ENCODE measurements at regions not wholly inside any gene's neighbourhood (a gene's known extent, or its start where the extent isn't known, plus 50 kb on each side); places are given as distances from the start of the nearest gene placed in this dataset.

DNA sequence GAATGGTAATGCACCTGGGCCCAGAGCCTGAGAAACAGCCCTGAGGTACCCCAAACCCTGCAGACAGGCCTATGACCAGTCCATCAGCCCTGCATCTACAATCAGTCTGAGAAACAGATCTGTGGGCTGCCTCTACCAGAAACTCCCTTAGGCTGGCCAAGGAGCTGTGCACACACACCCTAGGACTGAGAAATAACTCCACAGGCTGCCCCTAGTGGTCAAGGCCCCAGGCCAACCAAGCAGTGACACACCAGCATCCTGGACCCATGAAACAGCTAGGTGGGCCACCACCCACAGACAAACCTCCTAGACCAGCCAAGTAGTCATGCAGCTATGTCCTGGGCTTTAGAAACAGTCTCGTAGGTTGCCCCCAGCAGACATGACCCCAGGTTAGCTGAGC is 253.6 kb upstream of the VLDLR start:
- TF ChIP-seq, protein P1, sequence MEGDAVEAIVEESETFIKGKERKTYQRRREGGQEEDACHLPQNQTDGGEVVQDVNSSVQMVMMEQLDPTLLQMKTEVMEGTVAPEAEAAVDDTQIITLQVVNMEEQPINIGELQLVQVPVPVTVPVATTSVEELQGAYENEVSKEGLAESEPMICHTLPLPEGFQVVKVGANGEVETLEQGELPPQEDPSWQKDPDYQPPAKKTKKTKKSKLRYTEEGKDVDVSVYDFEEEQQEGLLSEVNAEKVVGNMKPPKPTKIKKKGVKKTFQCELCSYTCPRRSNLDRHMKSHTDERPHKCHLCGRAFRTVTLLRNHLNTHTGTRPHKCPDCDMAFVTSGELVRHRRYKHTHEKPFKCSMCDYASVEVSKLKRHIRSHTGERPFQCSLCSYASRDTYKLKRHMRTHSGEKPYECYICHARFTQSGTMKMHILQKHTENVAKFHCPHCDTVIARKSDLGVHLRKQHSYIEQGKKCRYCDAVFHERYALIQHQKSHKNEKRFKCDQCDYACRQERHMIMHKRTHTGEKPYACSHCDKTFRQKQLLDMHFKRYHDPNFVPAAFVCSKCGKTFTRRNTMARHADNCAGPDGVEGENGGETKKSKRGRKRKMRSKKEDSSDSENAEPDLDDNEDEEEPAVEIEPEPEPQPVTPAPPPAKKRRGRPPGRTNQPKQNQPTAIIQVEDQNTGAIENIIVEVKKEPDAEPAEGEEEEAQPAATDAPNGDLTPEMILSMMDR (IDR thresholded peaks at IDR 0.05): no peak
- peaks cover 4% of the 10 kb centered on the region for H3K9me3 Mint-ChIP-seq (ENCODE audit: unreplicated experiment)
- H3K27me3 Mint-ChIP-seq (ENCODE audit: unreplicated experiment): peaks cover 26% of the 10 kb centered on the region
- no peak overlapping the region for H3K27ac Mint-ChIP-seq (ENCODE audit: unreplicated experiment)
- H3K4me1 Mint-ChIP-seq (ENCODE audit: unreplicated experiment): no peaks in the 10 kb centered on the region
- no peaks in the 10 kb centered on the region for H3K36me3 Mint-ChIP-seq (ENCODE audit: unreplicated experiment)
- H3K4me3 Mint-ChIP-seq (ENCODE audit: unreplicated experiment): no peak overlapping the region
- DNase-seq (ENCODE audit: extremely low spot score, unreplicated experiment): no peak

DNA sequence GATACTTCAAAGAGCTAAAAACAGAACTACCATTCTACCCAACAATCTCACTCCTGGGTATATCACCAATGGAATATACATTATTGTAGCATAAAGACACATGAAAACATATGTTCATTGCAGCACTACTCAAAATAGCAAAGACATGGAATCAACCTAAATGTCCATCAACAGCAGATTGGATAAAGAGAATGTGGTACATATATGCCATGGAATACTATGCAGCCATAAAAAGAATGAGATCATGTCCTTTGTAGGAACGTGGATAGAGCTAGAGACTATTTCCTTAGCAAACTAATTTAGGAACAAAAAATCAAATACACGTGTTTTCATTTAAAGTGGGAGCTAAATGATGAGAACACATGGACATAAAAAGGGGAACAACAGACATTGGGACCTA is 247.9 kb upstream of the VLDLR start:
- Mint-ChIP-seq H3K36me3 (ENCODE audit: unreplicated experiment) (no peaks in the 10 kb centered on the region), H3K9me3 (ENCODE audit: unreplicated experiment) (peaks cover 22% of the 10 kb centered on the region), H3K27me3 (ENCODE audit: unreplicated experiment) (peaks cover 19% of the 10 kb centered on the region), H3K27ac (ENCODE audit: unreplicated experiment) (no peak overlapping the region), H3K4me1 (ENCODE audit: unreplicated experiment) (no peaks in the 10 kb centered on the region), H3K4me3 (ENCODE audit: unreplicated experiment) (no peak overlapping the region)
- no peak for DNase-seq (ENCODE audit: extremely low spot score, unreplicated experiment)
- TF ChIP-seq, protein P1 (IDR thresholded peaks at IDR 0.05): no peak

- TF ChIP-seq, protein P1 (IDR thresholded peaks at IDR 0.05): no peak
These were observed 246.5 kb upstream of the VLDLR start for GRCh38 chr9:2375114-2375513.

DNA sequence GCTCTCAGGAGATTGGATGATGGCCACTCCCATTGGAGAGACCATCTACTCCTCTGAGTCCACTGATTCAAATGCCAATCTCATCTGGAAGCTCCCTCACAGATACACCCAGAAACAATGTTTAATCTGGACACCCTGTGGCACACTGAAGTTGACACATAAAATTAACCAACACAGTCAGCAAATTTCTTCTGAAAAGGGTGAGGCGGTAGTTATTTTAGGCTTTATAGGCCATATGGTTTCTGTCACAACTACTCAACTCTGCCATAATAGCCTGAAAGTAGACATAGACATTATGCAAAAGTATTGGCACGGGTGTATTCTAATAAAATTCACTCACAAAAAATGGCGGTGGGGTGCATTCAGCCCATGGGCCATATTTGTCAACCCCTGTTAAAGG is 244.5 kb upstream of the VLDLR start:
- no peak for DNase-seq (ENCODE audit: extremely low spot score, unreplicated experiment)
- H3K9me3 Mint-ChIP-seq (ENCODE audit: unreplicated experiment): peaks cover 20% of the 10 kb centered on the region

More at GRCh38 chr9:2375114-2375513, 246.5 kb upstream of the VLDLR start:
- Mint-ChIP-seq H3K27me3 (ENCODE audit: unreplicated experiment) (peaks cover 19% of the 10 kb centered on the region), H3K9me3 (ENCODE audit: unreplicated experiment) (peaks cover 22% of the 10 kb centered on the region), H3K27ac (ENCODE audit: unreplicated experiment) (no peak overlapping the region), H3K36me3 (ENCODE audit: unreplicated experiment) (no peaks in the 10 kb centered on the region), H3K4me3 (ENCODE audit: unreplicated experiment) (no peak overlapping the region), H3K4me1 (ENCODE audit: unreplicated experiment) (no peaks in the 10 kb centered on the region)
- no peak for DNase-seq (ENCODE audit: extremely low spot score, unreplicated experiment)

DNA sequence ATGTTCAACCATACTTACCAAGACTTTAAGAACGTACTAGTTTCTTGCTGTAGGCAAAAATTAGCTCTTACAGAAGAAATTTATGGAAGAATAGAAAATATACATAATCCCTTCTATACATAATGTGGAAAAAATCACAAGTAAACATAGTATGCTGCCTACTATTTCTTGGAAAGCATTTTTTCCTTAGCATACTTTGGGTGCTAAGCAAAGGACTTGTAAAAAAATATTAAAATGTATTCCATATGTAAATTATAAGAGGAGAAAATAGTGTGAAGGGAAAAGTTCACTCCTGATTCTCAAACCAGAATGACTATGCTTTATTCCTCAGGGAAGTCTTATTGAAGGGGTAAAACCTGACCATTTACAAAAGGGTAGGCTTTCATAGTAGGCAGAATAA is 243.8 kb upstream of the VLDLR start:
- Mint-ChIP-seq H3K4me1 (ENCODE audit: unreplicated experiment) (no peaks in the 10 kb centered on the region), H3K4me3 (ENCODE audit: unreplicated experiment) (no peak overlapping the region), H3K36me3 (ENCODE audit: unreplicated experiment) (no peaks in the 10 kb centered on the region), H3K27me3 (ENCODE audit: unreplicated experiment) (peaks cover 11% of the 10 kb centered on the region), H3K9me3 (ENCODE audit: unreplicated experiment) (peaks cover 18% of the 10 kb centered on the region), H3K27ac (ENCODE audit: unreplicated experiment) (no peak overlapping the region)
- TF ChIP-seq, protein P1 (IDR thresholded peaks at IDR 0.05): no peak
- DNase-seq (ENCODE audit: extremely low spot score, unreplicated experiment): no peak

More for the DNA sequence above, 244.5 kb upstream of the VLDLR start:
- Mint-ChIP-seq H3K27ac (ENCODE audit: unreplicated experiment) (no peak overlapping the region), H3K27me3 (ENCODE audit: unreplicated experiment) (peaks cover 16% of the 10 kb centered on the region), H3K4me3 (ENCODE audit: unreplicated experiment) (no peak overlapping the region), H3K4me1 (ENCODE audit: unreplicated experiment) (no peaks in the 10 kb centered on the region), H3K36me3 (ENCODE audit: unreplicated experiment) (no peaks in the 10 kb centered on the region)
- TF ChIP-seq, protein P1 (IDR thresholded peaks at IDR 0.05): no peak

Measured in osteocyte (in vitro differentiated cells).